ENCODE measurements at regions not wholly inside any gene's neighbourhood (a gene's known extent, or its start where the extent isn't known, plus 50 kb on each side); places are given as distances from the start of the nearest gene placed in this dataset.

GRCh38 chr1:82160903-82161302 is 360.2 kb downstream of the ADGRL2 start:
- TF ChIP-seq POLR2A (IDR thresholded peaks at IDR 0.05), result no peak
- TF ChIP-seq CTCF (IDR thresholded peaks at IDR 0.05), result no peak

All from right lobe of liver (tissue), 4 donors.